MG63 (cell line): ENCODE measurements at regions not wholly inside any gene's neighbourhood (a gene's known extent, or its start where the extent isn't known, plus 50 kb on each side); places are given as distances from the start of the nearest gene placed in this dataset.
"Not testable (repeated sequence)": the region's sequence is repeated elsewhere in the genome, so short reads cannot be mapped to it uniquely, and the experiment has no call there.

Experiments
- DNase-seq: peaks from one replicate; pipeline ENCODE4 v3.0.0-alpha.2; 2020
- H3K27me3 ChIP-seq: fragments of 250-450 bp; sonication (Bioruptor Pico); 2 replicates; pipeline ENCODE4 v1.5.1; 2020; ENCODE audit warnings: mild to moderate bottlenecking, moderate library complexity
- H3K36me3 ChIP-seq: fragments of 250-450 bp; sonication (Bioruptor Pico); 2 replicates; pipeline ENCODE4 v1.5.1; 2020; ENCODE audit warnings: mild to moderate bottlenecking, moderate library complexity
- H3K4me3 ChIP-seq: fragments of 250-450 bp; sonication (Bioruptor Pico); 2 replicates; pipeline ENCODE4 v1.5.1; 2020; ENCODE audit warnings: mild to moderate bottlenecking, moderate library complexity
- H3K9me3 ChIP-seq: fragments of 250-450 bp; sonication (Bioruptor Pico); 2 replicates; pipeline ENCODE4 v1.5.1; 2020; ENCODE audit warnings: mild to moderate bottlenecking, moderate library complexity

DNA sequence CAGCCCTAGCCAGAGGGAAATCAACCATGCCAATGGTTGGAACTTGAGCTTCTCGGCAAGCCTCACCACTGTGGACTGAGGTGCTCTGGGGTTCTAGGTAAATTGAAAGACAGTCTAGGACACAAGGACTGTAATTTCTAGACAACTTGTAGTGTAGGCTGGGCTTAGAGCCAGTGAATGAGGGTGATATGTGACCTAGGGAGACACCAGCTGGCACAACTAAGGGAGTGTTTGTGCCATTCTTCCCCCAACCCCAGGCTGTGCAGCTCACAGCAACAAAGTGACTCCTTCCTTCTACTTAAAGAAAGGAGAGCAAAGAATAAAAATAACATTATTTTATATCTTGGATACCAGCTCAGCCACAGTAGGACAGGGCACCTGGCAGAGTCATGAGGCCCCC is 1690.7 kb upstream of the TMEFF2 start:
- Histone ChIP-seq H3K9me3 (peaks cover 2% of the 10 kb centered on the region; the same call in 1 of the 2 replicates), H3K4me3 (no peak overlapping the region), H3K36me3 (no peaks in the 10 kb centered on the region), H3K27me3 (no peaks in the 10 kb centered on the region)
- no peak for DNase-seq

DNA sequence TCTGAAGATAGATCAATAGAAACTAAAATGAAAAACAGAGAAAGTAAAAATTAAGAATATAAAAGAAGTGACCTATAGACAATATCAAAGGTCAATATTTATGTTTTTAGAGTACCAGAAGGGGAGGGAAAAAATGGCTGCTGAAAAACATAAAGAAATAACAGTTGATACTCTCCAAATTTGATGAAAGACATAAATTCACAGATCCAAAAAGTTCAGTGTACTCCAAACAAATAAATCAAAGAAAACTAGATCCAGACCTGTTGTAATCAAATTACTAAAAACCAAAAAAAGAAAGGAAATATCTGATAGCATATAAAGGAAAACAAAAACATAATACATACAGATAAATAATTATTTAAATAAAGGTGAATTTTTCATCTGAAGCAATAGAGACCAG is 1689.1 kb upstream of the TMEFF2 start:
- no peak for DNase-seq
- no peaks in the 10 kb centered on the region for H3K36me3 ChIP-seq
- no peaks in the 10 kb centered on the region for H3K27me3 ChIP-seq
- peaks cover 5% of the 10 kb centered on the region for H3K9me3 ChIP-seq
- H3K4me3 ChIP-seq: no peak overlapping the region

DNA sequence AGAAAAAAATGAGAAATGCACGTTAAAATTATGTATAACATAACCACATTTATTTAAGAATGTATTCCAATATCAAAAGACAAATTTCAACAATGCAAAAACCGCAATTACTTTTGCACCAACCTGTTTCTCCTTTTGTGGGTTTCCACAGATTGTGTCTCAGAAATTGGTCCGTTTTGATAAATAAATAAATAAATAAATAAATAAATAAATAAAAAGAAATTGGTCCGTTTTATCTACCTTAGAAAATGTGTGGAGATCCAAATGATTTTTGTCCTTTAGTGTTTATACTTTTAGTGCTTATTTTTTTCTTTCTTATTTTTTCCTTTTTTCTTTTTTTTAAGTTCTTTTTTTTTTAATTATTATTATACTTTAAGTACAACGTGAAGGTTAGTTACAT is 1682.2 kb upstream of the TMEFF2 start:
- no peak overlapping the region for H3K4me3 ChIP-seq

DNA sequence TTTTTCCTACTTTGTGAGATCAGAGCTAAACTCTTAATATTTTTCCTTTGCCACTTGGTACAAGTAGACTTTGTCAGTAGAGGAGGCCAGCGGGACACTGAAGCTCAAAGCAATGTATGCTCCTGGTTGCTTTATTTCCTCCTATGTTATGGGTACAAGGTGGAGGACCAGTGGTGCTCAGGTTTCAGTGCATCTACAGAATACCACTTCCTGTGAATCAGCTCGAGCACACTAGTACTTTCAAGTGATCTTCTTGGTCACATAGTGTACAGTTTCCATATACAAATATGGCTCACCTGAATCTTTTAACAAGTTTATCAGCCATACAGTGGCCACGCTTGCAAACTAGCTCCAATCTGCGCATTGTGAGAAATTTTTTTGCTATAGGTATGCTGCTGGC is 1674.8 kb upstream of the TMEFF2 start:
- no peak for DNase-seq
- Histone ChIP-seq H3K27me3 (no peaks in the 10 kb centered on the region), H3K36me3 (no peaks in the 10 kb centered on the region), H3K9me3 (no peaks in the 10 kb centered on the region), H3K4me3 (no peak overlapping the region)

More for the DNA sequence above, 1682.2 kb upstream of the TMEFF2 start:
- Histone ChIP-seq H3K27me3 (no peaks in the 10 kb centered on the region), H3K36me3 (no peaks in the 10 kb centered on the region), H3K9me3 (peaks cover 3% of the 10 kb centered on the region; the same call in 1 of the 2 replicates)
- no peak for DNase-seq

DNA sequence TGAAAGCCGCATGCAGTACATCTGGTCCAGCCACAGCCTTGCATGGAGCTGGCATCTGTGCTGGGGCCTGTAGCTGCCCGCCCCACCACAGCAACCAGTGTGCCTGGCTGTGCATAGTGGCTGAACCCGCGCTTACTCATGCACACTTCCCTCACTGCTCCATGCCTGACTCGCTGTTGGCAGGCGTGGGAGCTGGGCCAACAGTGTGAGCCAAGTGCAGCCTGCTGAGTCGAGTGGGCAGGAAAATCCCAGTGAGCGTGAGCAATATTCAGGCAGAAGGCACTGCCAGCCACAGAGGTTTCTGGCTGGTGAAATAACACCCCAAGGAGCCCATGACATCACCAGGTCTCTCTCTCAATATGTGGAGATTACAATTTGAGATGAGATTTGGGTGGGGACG is 1674.1 kb upstream of the TMEFF2 start:
- Histone ChIP-seq H3K4me3 (no peak overlapping the region), H3K36me3 (no peaks in the 10 kb centered on the region), H3K27me3 (no peaks in the 10 kb centered on the region), H3K9me3 (no peaks in the 10 kb centered on the region)
- DNase-seq: peak; percentile 78

DNA sequence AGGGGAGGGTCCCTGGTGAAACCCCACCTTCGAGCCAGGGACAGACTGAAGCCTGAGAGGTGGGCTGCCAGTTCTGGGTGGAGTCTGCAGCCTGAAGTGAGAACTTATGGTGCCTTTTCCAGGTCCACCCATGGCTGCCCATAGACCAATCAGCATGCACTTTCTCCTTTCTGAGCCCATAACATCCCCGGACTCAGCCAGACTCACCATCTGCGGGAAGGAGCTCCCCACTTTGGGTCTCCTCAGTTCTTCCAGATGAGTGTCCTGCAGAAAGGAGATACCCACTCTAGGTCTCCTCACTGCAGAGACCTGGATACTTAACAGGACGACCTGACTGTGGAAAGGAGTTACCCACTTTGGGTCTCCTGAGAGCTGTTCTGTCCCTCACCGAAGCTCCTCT is 1673.4 kb upstream of the TMEFF2 start:
- H3K36me3 ChIP-seq: no peaks in the 10 kb centered on the region
- DNase-seq: no peak
- no peaks in the 10 kb centered on the region for H3K9me3 ChIP-seq
- no peaks in the 10 kb centered on the region for H3K27me3 ChIP-seq
- no peak overlapping the region for H3K4me3 ChIP-seq

DNA sequence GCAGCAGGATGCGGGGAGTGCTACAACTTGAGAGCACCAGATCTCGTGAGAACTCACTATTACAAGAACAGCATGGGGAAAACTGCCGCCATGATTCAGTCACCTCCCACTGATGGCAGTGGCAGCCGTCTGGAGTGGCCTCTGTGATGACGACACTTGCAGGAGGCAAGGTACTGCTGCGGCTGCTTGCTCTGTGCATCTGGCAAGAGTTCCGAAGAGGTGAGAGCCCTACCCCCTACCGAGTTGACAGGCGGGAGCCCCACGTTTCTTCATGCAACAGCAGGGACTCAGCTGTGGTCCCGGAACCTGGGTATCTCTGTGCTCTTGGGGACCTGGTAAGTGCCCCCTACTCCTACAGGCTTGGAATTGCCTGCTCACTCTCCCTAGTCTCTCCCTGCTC is 1672.7 kb upstream of the TMEFF2 start:
- DNase-seq: no peak
- Histone ChIP-seq H3K4me3 (no peak overlapping the region), H3K27me3 (no peaks in the 10 kb centered on the region), H3K36me3 (no peaks in the 10 kb centered on the region), H3K9me3 (no peaks in the 10 kb centered on the region)

DNA sequence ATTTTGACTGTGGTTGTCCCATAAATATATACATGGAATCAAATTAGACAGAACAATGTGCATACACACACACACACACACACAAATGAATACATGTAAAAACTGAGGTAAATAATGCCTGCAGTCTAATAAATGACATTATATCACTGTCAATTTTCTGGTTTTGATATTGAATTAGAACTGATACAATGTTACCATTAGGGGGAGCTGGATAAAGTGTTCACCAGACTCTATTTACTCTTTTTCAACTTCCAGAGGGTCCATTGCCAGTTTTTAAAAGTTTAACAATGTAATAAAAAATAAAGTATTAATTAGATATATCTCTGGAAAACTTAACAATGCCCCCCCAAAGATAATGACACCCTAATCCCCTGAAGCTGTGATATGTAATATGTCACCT is 1666.8 kb upstream of the TMEFF2 start:
- Histone ChIP-seq H3K9me3 (no peaks in the 10 kb centered on the region), H3K4me3 (no peak overlapping the region), H3K27me3 (no peaks in the 10 kb centered on the region), H3K36me3 (no peaks in the 10 kb centered on the region)
- DNase-seq: no peak

DNA sequence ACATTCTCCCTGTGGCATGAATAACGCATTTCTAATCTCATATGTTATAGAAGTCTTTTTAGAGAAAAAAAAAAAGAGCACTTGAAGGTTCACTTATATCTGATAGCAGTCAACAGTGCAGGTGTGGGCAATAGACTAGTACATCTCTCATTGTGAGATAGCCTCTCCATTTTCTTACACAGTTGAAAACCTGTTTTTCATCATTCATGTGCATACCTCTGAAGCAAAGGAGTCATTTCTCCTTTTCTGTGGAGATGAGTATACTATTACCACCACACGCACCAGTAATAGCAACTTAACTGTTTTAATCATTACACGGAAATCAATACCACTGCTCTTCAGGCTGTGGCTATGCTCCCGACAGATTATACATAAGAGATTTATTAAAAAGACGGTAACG is 1653.3 kb upstream of the TMEFF2 start:
- H3K27me3 ChIP-seq: no peaks in the 10 kb centered on the region
- no peaks in the 10 kb centered on the region for H3K9me3 ChIP-seq
- H3K4me3 ChIP-seq: no peak overlapping the region
- H3K36me3 ChIP-seq: no peaks in the 10 kb centered on the region
- DNase-seq: no peak

DNA sequence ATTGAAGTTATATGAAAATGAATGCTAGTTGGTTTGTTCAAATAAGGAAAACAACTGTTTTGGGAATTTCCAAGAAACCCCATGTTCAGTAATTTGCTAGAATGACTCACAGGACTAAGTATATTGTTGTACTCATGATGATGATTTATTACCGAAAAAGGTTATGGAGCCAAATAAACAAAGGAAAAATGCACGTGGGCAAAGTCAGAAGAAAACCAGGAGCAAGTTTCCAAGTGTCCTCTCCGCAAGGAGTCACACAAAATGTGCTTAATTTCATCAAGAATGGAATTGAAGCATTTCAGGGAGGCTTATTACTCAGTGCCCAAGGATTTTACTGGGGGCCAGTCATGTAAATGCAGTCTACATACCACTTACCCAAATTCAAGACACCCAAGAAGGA is 1652.4 kb upstream of the TMEFF2 start:
- no peaks in the 10 kb centered on the region for H3K36me3 ChIP-seq
- no peaks in the 10 kb centered on the region for H3K27me3 ChIP-seq
- no peaks in the 10 kb centered on the region for H3K9me3 ChIP-seq
- H3K4me3 ChIP-seq: no peak overlapping the region
- no peak for DNase-seq

DNA sequence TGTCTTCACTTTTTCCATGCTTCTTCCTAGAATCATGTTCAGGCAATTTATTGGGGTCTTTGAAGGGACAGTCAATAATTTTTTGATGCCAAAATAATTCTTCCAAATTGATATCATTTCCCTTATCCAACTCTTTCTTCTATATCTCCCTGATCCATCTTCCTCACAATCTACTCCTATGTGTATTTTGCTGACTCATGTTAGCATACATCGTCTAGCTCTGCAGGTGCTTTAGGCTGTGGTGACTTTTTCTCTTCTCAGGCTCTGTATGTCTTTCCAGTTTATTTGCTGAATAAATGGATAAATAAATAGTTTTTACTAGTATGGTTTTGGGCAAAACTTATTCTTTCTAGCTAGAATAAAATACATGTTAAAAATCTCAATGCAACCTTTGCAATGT is 1650.9 kb upstream of the TMEFF2 start:
- DNase-seq: no peak
- H3K27me3 ChIP-seq: no peaks in the 10 kb centered on the region
- no peak overlapping the region for H3K4me3 ChIP-seq
- H3K9me3 ChIP-seq: no peaks in the 10 kb centered on the region
- H3K36me3 ChIP-seq: no peaks in the 10 kb centered on the region

DNA sequence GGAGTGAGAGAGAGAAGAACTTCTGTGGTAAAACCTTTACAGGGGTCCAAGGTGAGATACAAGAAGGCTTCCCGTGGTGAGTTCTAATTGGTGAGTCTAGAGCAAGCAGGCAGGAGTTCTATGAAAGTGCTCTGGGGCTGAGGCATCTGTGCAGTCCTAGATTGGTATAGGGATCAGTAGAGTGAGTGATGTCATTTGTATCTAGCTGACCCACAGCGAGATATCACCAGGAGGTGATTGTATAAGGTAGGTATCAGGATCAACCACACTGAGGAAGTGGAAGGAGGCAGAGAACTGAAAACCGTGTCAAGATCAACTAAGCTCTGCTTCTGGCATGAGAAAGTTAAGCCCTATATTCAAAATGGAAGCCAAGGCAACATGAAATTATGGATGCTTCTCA is 1648.9 kb upstream of the TMEFF2 start:
- H3K9me3 ChIP-seq: no peaks in the 10 kb centered on the region
- H3K4me3 ChIP-seq: no peak overlapping the region
- H3K36me3 ChIP-seq: no peaks in the 10 kb centered on the region
- no peaks in the 10 kb centered on the region for H3K27me3 ChIP-seq
- no peak for DNase-seq

DNA sequence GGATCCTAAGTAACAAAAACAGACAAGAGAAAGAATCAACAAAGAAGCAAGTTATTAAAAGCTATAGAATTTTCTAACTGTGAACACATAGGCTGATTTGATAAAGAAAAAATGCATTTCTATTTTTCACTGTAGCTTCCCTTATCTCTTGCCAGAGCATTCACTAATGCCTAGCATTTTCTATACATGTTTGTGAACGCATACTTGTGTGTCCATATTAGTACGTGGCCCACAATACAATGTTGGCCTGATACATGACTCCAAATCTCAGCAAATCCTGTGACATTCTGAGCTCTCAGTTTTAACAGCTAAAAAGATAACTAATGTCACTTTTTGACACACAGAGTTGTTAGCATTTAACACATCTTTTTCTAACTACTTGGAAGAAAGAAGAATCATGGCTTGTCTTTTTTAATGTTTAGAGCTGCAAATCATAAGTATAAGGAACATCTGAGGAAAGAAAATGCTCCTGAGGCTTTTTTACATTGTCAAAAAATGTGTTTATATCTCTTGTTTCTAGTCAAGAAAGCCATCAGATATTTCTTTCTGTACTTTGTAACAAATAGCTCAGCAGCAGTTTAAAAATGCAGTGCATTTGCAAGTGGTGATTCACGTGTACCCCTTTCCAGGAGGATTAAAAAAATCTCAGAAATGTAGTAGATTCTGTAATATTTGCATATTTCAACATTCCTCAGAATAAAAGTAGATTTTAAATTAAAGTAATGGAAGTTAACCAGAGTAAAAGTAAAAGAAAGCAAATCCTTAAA is 1646.8 kb upstream of the TMEFF2 start:
- Histone ChIP-seq H3K9me3 (peaks cover under 1% of the 10 kb centered on the region; the same call in 1 of the 2 replicates), H3K27me3 (no peaks in the 10 kb centered on the region), H3K4me3 (no peak overlapping the region), H3K36me3 (no peaks in the 10 kb centered on the region)
- no peak for DNase-seq

DNA sequence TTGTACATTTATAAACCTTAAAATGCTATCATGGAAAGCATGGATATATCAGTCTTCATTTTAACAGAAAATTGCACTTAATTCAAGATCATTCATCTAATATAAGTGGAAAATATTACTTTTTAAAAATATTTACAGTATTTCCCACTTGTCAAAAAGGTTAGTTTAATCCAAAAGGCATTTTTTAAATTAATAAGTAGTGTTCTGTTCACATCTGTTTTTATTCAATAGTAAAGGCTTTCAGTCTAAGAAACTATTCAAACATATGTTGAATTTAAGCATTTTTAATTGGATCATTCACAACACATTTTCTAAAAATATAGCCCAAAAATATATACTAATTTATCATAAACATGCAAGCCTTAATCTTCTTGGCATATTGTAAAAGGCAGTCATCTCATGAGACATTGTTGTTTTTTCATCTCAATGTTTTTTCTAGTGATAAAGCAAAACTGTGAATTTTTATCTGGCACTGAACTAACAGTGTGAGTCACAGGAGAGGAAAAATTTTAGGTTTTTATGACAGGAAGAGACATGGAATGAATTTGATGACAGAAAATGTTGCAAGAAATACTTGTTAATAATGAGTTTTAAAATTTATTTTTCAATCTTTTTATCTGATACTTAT is 1642.5 kb upstream of the TMEFF2 start:
- DNase-seq: no peak
- Histone ChIP-seq H3K4me3 (no peak overlapping the region), H3K9me3 (peaks cover 11% of the 10 kb centered on the region), H3K27me3 (no peaks in the 10 kb centered on the region), H3K36me3 (no peaks in the 10 kb centered on the region)

DNA sequence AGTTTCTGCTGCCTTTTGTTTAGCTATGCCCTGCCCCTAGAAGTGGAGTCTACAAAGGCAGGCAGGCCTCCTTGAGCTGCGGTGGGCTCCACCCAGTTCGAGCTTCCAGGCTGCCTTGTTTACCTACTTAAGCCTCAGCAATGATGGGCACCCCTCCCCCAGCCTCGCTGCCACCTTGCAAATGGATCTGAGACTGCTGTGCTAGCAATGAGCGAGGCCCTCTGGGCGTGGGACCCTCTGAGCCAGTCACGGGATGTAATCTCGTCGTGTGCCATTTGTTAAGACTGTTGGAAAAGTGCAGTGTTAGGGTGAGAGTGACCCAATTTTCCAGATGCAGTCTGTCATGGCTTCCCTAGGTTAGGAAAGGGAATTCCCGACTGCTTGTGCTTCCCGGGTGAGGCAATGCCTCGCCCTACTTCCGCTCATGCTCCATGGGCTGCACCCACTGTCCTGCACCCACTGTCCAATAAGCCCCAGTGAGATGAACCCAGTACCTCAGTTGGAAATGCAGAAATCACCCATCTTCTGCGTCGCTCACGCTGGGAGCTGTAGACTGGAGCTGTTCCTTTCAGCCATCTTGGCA is 1641.8 kb upstream of the TMEFF2 start:
- peaks cover 11% of the 10 kb centered on the region for H3K9me3 ChIP-seq
- not testable (repeated sequence) for H3K36me3 ChIP-seq, H3K4me3 ChIP-seq, H3K27me3 ChIP-seq, DNase-seq

DNA sequence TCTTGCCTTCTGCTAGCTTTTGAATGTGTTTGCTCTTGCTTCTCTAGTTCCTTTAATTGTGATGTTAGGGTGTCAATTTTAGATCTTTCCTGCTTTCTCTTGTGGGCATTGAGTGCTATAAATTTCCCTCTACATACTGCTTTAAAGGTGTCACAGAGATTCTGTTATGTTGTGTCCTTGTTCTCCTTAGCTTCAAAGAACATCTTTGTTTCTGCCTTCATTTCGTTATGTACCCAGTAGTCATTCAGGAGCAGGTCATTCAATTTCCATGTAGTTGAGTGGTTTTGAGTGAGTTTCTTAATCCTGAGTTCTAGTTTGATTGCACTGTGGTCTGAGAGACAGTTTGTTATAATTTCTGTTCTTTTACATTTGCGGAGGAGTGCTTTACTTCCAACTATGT is 1639.2 kb upstream of the TMEFF2 start:
- H3K36me3 ChIP-seq, H3K27me3 ChIP-seq, DNase-seq, H3K4me3 ChIP-seq: not testable (repeated sequence)
- H3K9me3 ChIP-seq: peaks cover 11% of the 10 kb centered on the region

DNA sequence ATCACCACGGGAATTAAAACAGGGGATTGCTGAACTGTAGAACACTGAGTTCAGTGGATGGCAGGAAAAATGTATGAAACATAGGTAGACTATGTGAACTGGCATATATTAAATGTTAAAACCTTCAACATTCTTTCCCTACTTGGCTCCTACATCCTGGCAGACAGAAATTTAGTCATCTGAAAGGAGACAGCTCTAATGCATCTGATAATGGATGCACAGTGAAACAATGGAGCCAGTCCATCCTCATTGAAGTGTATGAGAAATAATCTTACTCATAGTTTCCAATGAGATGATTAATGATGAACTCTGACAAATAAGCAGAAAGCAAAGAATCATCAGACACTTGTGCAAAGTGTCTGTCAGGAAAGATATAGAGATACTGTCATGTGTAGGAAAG is 1629.7 kb upstream of the TMEFF2 start:
- H3K9me3 ChIP-seq: peaks cover 6% of the 10 kb centered on the region
- peak; percentile 28 for DNase-seq

More for the DNA sequence above, 1629.7 kb upstream of the TMEFF2 start:
- H3K4me3 ChIP-seq: no peak overlapping the region
- H3K27me3 ChIP-seq: no peaks in the 10 kb centered on the region
- H3K36me3 ChIP-seq: no peaks in the 10 kb centered on the region
